ENCODE measurements at regions not wholly inside any gene's neighbourhood (a gene's known extent, or its start where the extent isn't known, plus 50 kb on each side); places are given as distances from the start of the nearest gene placed in this dataset.

DNA sequence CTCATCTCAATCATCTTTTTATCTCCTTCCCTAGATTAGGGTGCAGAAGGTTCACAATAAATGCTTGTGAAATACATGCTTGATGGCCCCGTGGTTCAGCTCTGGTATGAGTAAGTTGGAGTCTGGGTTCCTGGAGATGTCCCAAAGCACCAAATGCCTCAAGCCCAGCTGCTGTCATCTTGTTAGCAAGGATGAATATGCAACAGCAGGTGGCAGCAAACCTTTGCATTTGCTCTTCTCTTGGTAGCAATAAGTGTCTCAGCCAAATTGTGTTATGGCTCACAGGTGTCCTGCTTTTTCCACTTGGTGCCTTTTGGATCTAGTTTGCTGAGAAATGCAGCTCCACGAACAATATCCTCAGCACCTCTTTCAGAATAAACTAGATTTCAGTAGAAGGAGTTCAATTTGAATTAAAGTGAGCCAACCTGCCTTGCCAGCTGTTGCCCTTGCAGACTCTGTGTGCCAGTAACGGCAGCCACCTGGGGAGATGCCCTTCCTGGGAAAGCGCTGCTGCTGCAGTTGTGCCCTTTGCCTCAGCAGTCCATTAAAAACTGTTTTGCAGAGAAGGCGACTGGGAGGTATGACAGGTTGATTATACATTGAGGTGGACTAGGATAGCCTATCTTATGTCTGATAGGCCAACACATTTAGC is 417.3 kb downstream of the SNAPC1 start:
- no peak overlapping the region for H3K27ac ChIP-seq (ENCODE audit: low read depth in 1 of 3, low read length in 2 of 3)
- no peaks in the 10 kb centered on the region for H3K9me3 ChIP-seq (ENCODE audit: control insufficient read depth in 2 of 2, insufficient read depth in 1 of 2, low read depth in 1 of 2, low read length in 1 of 2)
- DNase-seq = peak; percentile 66 to 67
- 18 to 48% (median 31%) methylated on average over 5 of the region's 5 CpGs for WGBS, 3 donors
- H3K4me1 ChIP-seq (ENCODE audit: control insufficient read depth in 3 of 3, insufficient read depth in 2 of 3, low read depth in 1 of 3, low read length in 2 of 3) = no peaks in the 10 kb centered on the region
- H3K27me3 ChIP-seq (ENCODE audit: control insufficient read depth in 3 of 3, insufficient read depth in 3 of 3, low read length in 3 of 3) = no peaks in the 10 kb centered on the region
- H3K36me3 ChIP-seq (ENCODE audit: control insufficient read depth in 3 of 3, insufficient read depth in 2 of 3, low read depth in 1 of 3, low read length in 3 of 3) = no peaks in the 10 kb centered on the region
- H3K4me3 ChIP-seq (ENCODE audit: low read depth in 1 of 3, low read length in 3 of 3) = no peak overlapping the region
- no peak for FAIRE-seq

DNA sequence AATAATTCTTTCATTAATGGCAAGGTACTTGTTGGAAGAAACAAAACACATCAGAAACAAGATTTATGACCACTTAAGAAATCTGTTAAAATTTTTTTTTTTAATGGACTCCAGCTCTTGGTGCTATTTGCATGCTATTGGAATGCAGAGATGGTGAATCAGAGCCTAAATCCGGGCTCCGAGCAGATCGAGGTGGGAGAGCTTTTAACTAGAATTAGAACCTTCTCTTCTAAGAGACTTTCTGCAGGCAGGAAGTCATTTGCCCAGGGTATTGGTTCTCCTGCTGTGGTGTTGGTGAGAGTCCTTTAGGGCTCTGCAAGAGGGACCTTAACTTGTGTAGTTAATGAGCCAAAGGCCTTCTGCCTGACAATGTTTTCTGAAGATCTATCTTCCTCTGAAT is 419.4 kb downstream of the SNAPC1 start:
- DNase-seq (no peak), FAIRE-seq (no peak)
- Histone ChIP-seq H3K4me3 (ENCODE audit: low read depth in 1 of 3, low read length in 3 of 3) (no peak overlapping the region), H3K36me3 (ENCODE audit: control insufficient read depth in 3 of 3, insufficient read depth in 2 of 3, low read depth in 1 of 3, low read length in 3 of 3) (no peaks in the 10 kb centered on the region), H3K4me1 (ENCODE audit: control insufficient read depth in 3 of 3, insufficient read depth in 2 of 3, low read depth in 1 of 3, low read length in 2 of 3) (no peaks in the 10 kb centered on the region), H3K27me3 (ENCODE audit: control insufficient read depth in 3 of 3, insufficient read depth in 3 of 3, low read length in 3 of 3) (no peaks in the 10 kb centered on the region), H3K27ac (ENCODE audit: low read depth in 1 of 3, low read length in 2 of 3) (no peak overlapping the region), H3K9me3 (ENCODE audit: control insufficient read depth in 2 of 2, insufficient read depth in 1 of 2, low read depth in 1 of 2, low read length in 1 of 2) (no peaks in the 10 kb centered on the region)
- 84 to 91% (median 90%) methylated on average over 3 of the region's 3 CpGs for WGBS, 3 donors

DNA sequence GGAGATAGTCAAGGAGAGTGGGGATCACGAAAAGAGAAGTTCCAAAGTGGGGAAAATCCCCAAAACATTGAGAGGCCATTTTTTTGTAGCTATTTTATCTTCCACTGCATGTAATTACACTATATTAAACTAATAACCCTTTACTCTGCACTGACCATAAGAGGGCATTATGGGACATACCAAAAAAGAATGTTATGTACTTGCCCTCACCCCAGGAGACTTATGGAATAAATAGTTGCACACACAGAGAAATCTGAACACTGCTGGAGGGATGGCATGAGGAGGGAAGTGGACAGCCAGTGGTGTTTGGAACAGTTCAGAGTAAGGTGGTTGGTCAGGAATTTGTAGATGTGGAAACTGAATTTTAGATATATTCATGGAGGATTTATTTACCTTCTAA is 422.9 kb downstream of the SNAPC1 start:
- H3K4me1 ChIP-seq (ENCODE audit: control insufficient read depth in 3 of 3, insufficient read depth in 2 of 3, low read depth in 1 of 3, low read length in 2 of 3) = no peaks in the 10 kb centered on the region
- WGBS, 3 donors = 13 to 26% (median 18%) methylated on average over 1 of the region's 1 CpG
- peaks cover 0 to 2% (median 0%) of the 10 kb centered on the region in 3 donors for H3K27me3 ChIP-seq (ENCODE audit: control insufficient read depth in 3 of 3, insufficient read depth in 3 of 3, low read length in 3 of 3)
- DNase-seq (no peak), FAIRE-seq (no peak)
- H3K9me3 ChIP-seq (ENCODE audit: control insufficient read depth in 2 of 2, insufficient read depth in 1 of 2, low read depth in 1 of 2, low read length in 1 of 2) = no peaks in the 10 kb centered on the region
- H3K4me3 ChIP-seq (ENCODE audit: low read depth in 1 of 3, low read length in 3 of 3) = no peak overlapping the region
- no peaks in the 10 kb centered on the region for H3K36me3 ChIP-seq (ENCODE audit: control insufficient read depth in 3 of 3, insufficient read depth in 2 of 3, low read depth in 1 of 3, low read length in 3 of 3)
- H3K27ac ChIP-seq (ENCODE audit: low read depth in 1 of 3, low read length in 2 of 3) = no peak overlapping the region

DNA sequence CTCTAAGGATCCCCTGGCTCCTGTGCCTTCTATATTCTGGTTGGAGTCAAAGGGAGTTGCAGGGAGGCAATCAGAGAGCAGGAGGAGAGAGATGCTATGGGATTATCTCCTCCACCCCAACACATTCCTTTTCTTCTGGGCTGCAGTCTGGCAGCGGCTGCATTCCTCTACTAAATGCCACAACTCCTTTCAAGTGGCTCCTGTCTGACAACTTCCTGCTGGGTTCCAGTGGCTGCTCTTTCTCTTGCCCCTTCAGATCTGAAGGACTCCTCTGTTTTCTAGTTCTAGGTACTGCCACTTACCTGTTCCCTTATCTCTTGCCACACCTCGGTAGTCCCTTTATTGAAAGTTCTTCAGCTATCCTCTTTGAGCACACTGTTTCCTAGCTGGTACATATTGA is 425.0 kb downstream of the SNAPC1 start:
- Histone ChIP-seq H3K9me3 (ENCODE audit: control insufficient read depth in 2 of 2, insufficient read depth in 1 of 2, low read depth in 1 of 2, low read length in 1 of 2) (no peaks in the 10 kb centered on the region), H3K36me3 (ENCODE audit: control insufficient read depth in 3 of 3, insufficient read depth in 2 of 3, low read depth in 1 of 3, low read length in 3 of 3) (no peaks in the 10 kb centered on the region), H3K27ac (ENCODE audit: low read depth in 1 of 3, low read length in 2 of 3) (no peak overlapping the region), H3K27me3 (ENCODE audit: control insufficient read depth in 3 of 3, insufficient read depth in 3 of 3, low read length in 3 of 3) (peaks cover 0 to 2% (median 0%) of the 10 kb centered on the region in 3 donors), H3K4me3 (ENCODE audit: low read depth in 1 of 3, low read length in 3 of 3) (no peak overlapping the region), H3K4me1 (ENCODE audit: control insufficient read depth in 3 of 3, insufficient read depth in 2 of 3, low read depth in 1 of 3, low read length in 2 of 3) (no peaks in the 10 kb centered on the region)
- FAIRE-seq (no peak), DNase-seq (no peak)
- WGBS, 3 donors = 67 to 88% (median 75%) methylated on average over 2 of the region's 2 CpGs

DNA sequence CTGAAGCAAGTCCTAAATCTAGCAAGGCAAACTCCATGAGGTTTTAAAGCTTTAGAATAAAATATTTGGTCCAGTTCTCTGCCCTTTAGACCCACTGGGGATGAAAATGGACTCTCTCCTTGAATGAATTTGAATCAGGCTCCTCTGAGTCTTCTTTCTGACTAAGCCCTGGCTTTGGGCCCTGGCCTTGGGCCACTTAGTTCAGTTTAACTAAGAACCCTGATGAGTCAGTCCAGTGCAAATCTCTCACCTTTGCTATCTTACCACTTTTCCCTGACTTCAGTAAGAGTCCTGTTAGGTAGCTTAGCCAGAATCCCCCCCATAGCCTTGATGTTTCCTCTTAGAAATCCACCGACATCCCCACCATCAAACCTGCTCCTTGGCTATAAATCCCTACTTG is 427.5 kb downstream of the SNAPC1 start:
- no peaks in the 10 kb centered on the region for H3K4me1 ChIP-seq (ENCODE audit: control insufficient read depth in 3 of 3, insufficient read depth in 2 of 3, low read depth in 1 of 3, low read length in 2 of 3)
- no peak overlapping the region for H3K4me3 ChIP-seq (ENCODE audit: low read depth in 1 of 3, low read length in 3 of 3)
- H3K9me3 ChIP-seq (ENCODE audit: control insufficient read depth in 2 of 2, insufficient read depth in 1 of 2, low read depth in 1 of 2, low read length in 1 of 2) = no peaks in the 10 kb centered on the region
- no peak for FAIRE-seq
- H3K27ac ChIP-seq (ENCODE audit: low read depth in 1 of 3, low read length in 2 of 3) = no peak overlapping the region
- no peak for DNase-seq
- no peaks in the 10 kb centered on the region for H3K36me3 ChIP-seq (ENCODE audit: control insufficient read depth in 3 of 3, insufficient read depth in 2 of 3, low read depth in 1 of 3, low read length in 3 of 3)
- WGBS, 3 donors = 0 to 38% (median 9%) methylated on average over 1 of the region's 1 CpG
- peaks cover 0 to 2% (median 0%) of the 10 kb centered on the region in 3 donors for H3K27me3 ChIP-seq (ENCODE audit: control insufficient read depth in 3 of 3, insufficient read depth in 3 of 3, low read length in 3 of 3)

DNA sequence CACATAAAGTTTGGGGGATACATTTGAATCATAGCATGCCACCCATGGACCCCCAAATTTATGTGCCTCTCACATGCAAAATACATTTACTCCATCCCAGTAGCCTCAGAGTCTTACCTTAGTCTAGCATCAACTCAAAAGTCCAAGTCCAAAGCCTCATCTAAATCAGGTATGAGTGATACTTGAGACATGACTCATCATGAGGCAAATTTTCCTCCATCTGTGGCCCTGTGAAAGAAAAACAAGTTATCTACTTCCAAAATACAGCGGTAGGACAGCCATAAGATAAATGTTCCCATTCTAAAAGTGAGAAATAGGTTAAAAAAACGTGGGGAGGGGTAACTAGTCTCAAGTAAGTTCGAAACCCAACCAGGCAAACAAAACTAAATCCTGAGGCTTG is 444.2 kb downstream of the SNAPC1 start:
- no peak for DNase-seq

DNA sequence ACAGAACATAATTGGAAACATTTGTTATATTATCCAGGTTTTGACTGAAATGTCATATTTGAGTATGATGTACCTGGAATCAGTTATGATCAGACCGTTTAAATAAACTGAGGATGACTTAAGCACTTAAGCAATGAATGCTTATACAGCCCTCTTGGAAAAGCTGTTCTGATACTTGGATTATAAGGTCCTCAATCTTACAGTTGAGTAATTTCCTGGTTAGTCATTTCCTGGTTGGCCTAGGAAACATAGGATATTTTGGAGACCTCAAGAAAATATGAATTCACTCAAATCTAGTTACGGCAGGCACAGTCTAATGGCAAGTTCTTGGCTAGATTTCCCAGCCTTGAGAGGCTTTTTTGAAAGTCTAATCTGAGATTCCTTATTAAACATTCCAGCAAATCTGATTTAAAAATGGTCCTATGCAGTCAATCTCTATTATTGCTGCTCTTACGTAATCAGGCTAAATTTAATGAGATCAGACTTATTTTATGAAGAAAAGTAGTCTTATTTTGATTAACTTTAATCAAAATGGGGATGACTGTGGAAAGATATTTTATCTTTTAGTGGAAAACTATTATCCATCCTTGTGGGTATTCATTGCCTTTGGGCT is 447.2 kb downstream of the SNAPC1 start:
- H3K36me3 ChIP-seq (ENCODE audit: control insufficient read depth in 3 of 3, insufficient read depth in 2 of 3, low read depth in 1 of 3, low read length in 3 of 3) = no peaks in the 10 kb centered on the region
- 69 to 86% (median 76%) methylated on average over 3 of the region's 3 CpGs for WGBS, 3 donors
- FAIRE-seq = no peak

More for the DNA sequence above, 444.2 kb downstream of the SNAPC1 start:
- Histone ChIP-seq H3K27ac (ENCODE audit: low read depth in 1 of 3, low read length in 2 of 3) (no peak overlapping the region), H3K4me1 (ENCODE audit: control insufficient read depth in 3 of 3, insufficient read depth in 2 of 3, low read depth in 1 of 3, low read length in 2 of 3) (no peaks in the 10 kb centered on the region), H3K36me3 (ENCODE audit: control insufficient read depth in 3 of 3, insufficient read depth in 2 of 3, low read depth in 1 of 3, low read length in 3 of 3) (no peaks in the 10 kb centered on the region), H3K27me3 (ENCODE audit: control insufficient read depth in 3 of 3, insufficient read depth in 3 of 3, low read length in 3 of 3) (no peaks in the 10 kb centered on the region), H3K4me3 (ENCODE audit: low read depth in 1 of 3, low read length in 3 of 3) (no peak overlapping the region), H3K9me3 (ENCODE audit: control insufficient read depth in 2 of 2, insufficient read depth in 1 of 2, low read depth in 1 of 2, low read length in 1 of 2) (peaks cover 0 to 2% of the 10 kb centered on the region in 2 donors)
- FAIRE-seq = no peak
- 48 to 61% (median 49%) methylated on average over 3 of the region's 3 CpGs for WGBS, 3 donors

DNA sequence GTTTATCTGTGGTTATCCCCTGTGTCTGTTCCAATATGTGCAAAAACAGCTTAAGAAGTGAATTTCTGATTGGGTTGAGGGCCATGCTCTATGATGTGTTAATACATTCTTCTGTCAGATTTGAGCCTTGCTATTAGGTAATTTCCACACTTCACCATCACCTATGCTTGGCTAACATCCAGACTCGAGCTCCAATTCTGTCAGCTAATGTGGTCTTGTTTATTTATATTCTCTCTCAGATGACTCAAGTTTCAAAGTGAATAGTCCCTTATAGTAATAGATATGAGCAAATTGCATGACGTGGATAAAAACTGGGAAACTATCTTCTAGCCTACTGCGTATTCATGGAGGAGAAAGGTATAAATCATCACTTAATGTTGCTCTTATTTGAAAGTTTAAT is 451.3 kb downstream of the SNAPC1 start:
- Histone ChIP-seq H3K27ac (ENCODE audit: low read depth in 1 of 3, low read length in 2 of 3) (no peak overlapping the region), H3K4me1 (ENCODE audit: control insufficient read depth in 3 of 3, insufficient read depth in 2 of 3, low read depth in 1 of 3, low read length in 2 of 3) (no peaks in the 10 kb centered on the region), H3K4me3 (ENCODE audit: low read depth in 1 of 3, low read length in 3 of 3) (no peak overlapping the region), H3K9me3 (ENCODE audit: control insufficient read depth in 2 of 2, insufficient read depth in 1 of 2, low read depth in 1 of 2, low read length in 1 of 2) (no peaks in the 10 kb centered on the region), H3K27me3 (ENCODE audit: control insufficient read depth in 3 of 3, insufficient read depth in 3 of 3, low read length in 3 of 3) (no peaks in the 10 kb centered on the region), H3K36me3 (ENCODE audit: control insufficient read depth in 3 of 3, insufficient read depth in 2 of 3, low read depth in 1 of 3, low read length in 3 of 3) (no peaks in the 10 kb centered on the region)
- 50 to 68% (median 63%) methylated on average over 3 of the region's 3 CpGs for WGBS, 3 donors
- DNase-seq (no peak), FAIRE-seq (no peak)

More for the DNA sequence above, 447.2 kb downstream of the SNAPC1 start:
- no peaks in the 10 kb centered on the region for H3K4me1 ChIP-seq (ENCODE audit: control insufficient read depth in 3 of 3, insufficient read depth in 2 of 3, low read depth in 1 of 3, low read length in 2 of 3)
- H3K9me3 ChIP-seq (ENCODE audit: control insufficient read depth in 2 of 2, insufficient read depth in 1 of 2, low read depth in 1 of 2, low read length in 1 of 2) = peaks cover 0 to 2% of the 10 kb centered on the region in 2 donors
- no peak for DNase-seq
- no peaks in the 10 kb centered on the region for H3K27me3 ChIP-seq (ENCODE audit: control insufficient read depth in 3 of 3, insufficient read depth in 3 of 3, low read length in 3 of 3)
- no peak overlapping the region for H3K4me3 ChIP-seq (ENCODE audit: low read depth in 1 of 3, low read length in 3 of 3)
- H3K27ac ChIP-seq (ENCODE audit: low read depth in 1 of 3, low read length in 2 of 3) = no peak overlapping the region

DNA sequence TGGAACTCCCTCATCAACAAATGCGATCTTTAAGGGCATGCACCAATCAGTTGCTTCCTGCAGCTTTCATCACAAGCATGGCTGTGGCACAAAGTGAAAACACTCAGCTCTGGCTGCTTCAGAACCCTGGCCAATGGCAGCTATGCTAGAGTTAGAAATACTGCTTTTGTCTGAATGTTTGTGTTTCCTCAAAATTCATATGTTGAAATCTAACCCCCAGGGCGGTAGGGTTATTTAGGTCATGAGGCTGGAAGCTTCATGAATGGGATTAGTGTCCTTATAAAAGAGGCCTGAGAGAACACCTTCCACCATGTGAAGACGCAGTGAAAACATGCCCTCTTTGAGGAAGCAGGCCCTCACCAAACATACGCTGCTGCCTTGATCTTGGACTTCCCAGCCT is 453.9 kb downstream of the SNAPC1 start:
- Histone ChIP-seq H3K4me3 (ENCODE audit: low read depth in 1 of 3, low read length in 3 of 3) (no peak overlapping the region), H3K4me1 (ENCODE audit: control insufficient read depth in 3 of 3, insufficient read depth in 2 of 3, low read depth in 1 of 3, low read length in 2 of 3) (no peaks in the 10 kb centered on the region), H3K27me3 (ENCODE audit: control insufficient read depth in 3 of 3, insufficient read depth in 3 of 3, low read length in 3 of 3) (no peaks in the 10 kb centered on the region), H3K36me3 (ENCODE audit: control insufficient read depth in 3 of 3, insufficient read depth in 2 of 3, low read depth in 1 of 3, low read length in 3 of 3) (no peaks in the 10 kb centered on the region), H3K27ac (ENCODE audit: low read depth in 1 of 3, low read length in 2 of 3) (no peak overlapping the region), H3K9me3 (ENCODE audit: control insufficient read depth in 2 of 2, insufficient read depth in 1 of 2, low read depth in 1 of 2, low read length in 1 of 2) (no peaks in the 10 kb centered on the region)
- FAIRE-seq = no peak
- no peak for DNase-seq
- 64 to 94% (median 82%) methylated on average over 4 of the region's 4 CpGs for WGBS, 3 donors

All from small intestine (tissue), 7 donors.